ENCODE measurements at regions not wholly inside any gene's neighbourhood (a gene's known extent, or its start where the extent isn't known, plus 50 kb on each side); places are given as distances from the start of the nearest gene placed in this dataset.
"Not testable (repeated sequence)": the region's sequence is repeated elsewhere in the genome, so short reads cannot be mapped to it uniquely, and the experiment has no call there.

DNA sequence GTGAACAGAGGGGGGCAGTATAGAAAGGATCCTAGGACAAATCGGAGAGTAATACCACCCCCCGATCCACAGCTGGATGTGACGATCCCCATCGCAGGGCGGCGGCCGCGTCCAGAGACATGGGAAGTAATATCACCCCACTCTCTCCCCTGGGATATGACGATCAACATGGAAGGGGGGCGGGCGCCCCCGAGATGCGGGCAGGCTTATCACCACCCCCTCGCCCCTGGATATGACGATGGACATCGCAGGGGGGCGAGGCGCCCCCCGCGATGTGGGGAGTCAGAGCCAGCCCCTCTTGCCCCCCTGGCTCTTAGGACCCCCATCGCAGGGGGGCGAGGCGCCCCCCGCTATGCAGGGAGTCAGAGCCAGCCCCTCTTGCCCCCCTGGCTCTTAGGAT, 120.4 kb upstream of the OSBPL11 start:
- DNase-seq (ENCODE audit: low read depth in 1 of 2, low spot score in 1 of 2), result no peak
- H3K27me3 ChIP-seq (ENCODE audit: insufficient read depth, poor library complexity, severe bottlenecking), result no peaks in the 10 kb centered on the region
- TF ChIP-seq POLR2AphosphoS5 (IDR thresholded peaks at IDR 0.05; ENCODE audit: low read depth), result no peak
- TF ChIP-seq GABPA (IDR thresholded peaks at IDR 0.05; ENCODE audit: low read depth), result no peak
- no peak for TF ChIP-seq SPI1 (IDR thresholded peaks at IDR 0.05; ENCODE audit: borderline replicate concordance, low read depth)
- TF ChIP-seq, protein P1, sequence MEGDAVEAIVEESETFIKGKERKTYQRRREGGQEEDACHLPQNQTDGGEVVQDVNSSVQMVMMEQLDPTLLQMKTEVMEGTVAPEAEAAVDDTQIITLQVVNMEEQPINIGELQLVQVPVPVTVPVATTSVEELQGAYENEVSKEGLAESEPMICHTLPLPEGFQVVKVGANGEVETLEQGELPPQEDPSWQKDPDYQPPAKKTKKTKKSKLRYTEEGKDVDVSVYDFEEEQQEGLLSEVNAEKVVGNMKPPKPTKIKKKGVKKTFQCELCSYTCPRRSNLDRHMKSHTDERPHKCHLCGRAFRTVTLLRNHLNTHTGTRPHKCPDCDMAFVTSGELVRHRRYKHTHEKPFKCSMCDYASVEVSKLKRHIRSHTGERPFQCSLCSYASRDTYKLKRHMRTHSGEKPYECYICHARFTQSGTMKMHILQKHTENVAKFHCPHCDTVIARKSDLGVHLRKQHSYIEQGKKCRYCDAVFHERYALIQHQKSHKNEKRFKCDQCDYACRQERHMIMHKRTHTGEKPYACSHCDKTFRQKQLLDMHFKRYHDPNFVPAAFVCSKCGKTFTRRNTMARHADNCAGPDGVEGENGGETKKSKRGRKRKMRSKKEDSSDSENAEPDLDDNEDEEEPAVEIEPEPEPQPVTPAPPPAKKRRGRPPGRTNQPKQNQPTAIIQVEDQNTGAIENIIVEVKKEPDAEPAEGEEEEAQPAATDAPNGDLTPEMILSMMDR (IDR thresholded peaks at IDR 0.05; ENCODE audit: insufficient read depth, low read length), result no peak
- TF ChIP-seq, protein P2, sequence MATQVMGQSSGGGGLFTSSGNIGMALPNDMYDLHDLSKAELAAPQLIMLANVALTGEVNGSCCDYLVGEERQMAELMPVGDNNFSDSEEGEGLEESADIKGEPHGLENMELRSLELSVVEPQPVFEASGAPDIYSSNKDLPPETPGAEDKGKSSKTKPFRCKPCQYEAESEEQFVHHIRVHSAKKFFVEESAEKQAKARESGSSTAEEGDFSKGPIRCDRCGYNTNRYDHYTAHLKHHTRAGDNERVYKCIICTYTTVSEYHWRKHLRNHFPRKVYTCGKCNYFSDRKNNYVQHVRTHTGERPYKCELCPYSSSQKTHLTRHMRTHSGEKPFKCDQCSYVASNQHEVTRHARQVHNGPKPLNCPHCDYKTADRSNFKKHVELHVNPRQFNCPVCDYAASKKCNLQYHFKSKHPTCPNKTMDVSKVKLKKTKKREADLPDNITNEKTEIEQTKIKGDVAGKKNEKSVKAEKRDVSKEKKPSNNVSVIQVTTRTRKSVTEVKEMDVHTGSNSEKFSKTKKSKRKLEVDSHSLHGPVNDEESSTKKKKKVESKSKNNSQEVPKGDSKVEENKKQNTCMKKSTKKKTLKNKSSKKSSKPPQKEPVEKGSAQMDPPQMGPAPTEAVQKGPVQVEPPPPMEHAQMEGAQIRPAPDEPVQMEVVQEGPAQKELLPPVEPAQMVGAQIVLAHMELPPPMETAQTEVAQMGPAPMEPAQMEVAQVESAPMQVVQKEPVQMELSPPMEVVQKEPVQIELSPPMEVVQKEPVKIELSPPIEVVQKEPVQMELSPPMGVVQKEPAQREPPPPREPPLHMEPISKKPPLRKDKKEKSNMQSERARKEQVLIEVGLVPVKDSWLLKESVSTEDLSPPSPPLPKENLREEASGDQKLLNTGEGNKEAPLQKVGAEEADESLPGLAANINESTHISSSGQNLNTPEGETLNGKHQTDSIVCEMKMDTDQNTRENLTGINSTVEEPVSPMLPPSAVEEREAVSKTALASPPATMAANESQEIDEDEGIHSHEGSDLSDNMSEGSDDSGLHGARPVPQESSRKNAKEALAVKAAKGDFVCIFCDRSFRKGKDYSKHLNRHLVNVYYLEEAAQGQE (IDR thresholded peaks at IDR 0.05; ENCODE audit: insufficient replicate concordance, low read depth), result no peak
- no peak overlapping the region for H3K27ac ChIP-seq (replicated peaks)
- no peak overlapping the region for H3K4me3 ChIP-seq (replicated peaks; ENCODE audit: insufficient read depth, low read length)

DNA sequence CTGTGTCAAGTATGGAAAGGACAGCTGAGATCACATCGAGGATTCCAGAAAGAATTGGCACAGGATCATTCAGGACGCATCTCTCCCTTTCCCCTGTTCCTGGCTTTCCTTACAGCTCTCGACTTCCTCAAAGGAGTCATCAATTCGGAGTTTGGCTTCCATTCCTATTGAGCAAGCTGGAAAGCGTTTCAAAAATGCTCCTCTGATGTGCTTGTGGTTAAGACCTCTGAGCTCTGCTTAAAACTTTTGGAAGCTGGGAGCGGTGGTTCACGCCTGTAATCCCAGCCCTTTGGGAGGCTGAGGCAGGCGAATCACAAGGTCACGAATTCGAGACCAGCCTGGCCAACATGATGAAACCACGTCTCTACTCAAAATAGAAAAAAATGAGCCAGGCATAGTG, 136.9 kb upstream of the OSBPL11 start:
- not testable (repeated sequence) for H3K27me3 ChIP-seq (ENCODE audit: insufficient read depth, poor library complexity, severe bottlenecking); DNase-seq (ENCODE audit: low read depth in 1 of 2, low spot score in 1 of 2); H3K4me3 ChIP-seq (replicated peaks; ENCODE audit: insufficient read depth, low read length); H3K27ac ChIP-seq (replicated peaks)

DNA sequence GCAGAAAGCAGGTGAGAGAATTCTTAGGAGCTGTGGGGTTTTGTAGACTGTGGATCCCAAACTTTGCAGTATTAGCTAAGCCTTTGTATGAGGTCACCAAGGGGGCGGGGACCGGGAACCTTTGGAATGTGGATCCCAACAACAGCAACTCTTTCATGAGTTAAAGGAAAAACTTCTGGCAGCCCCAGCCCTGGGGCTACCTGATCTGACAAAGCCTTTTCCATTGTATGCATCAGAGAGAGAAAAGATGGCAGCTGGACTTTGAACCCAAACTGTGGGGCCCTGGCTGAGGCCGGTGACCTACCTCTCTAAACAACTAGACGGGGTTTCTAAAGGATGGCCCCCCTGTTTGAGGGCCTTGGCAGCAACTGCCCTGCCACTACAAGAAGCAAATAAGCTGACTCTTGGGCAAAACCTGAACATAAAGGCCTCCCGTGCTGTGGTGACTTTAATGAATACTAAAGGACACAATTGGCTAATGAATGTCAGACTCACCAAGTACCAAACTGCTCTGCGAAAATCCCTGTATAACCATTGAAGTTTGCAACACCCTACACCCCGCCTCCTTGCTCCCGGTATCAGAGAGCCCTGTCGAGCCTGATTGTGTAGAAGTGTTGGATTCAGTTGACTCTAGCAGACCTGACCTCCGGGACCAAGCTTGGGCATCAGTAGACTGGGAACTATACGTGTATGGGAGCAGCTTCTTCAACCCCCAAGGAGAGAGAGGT, 146.9 kb upstream of the OSBPL11 start:
- not testable (repeated sequence) for DNase-seq (ENCODE audit: low read depth in 1 of 2, low spot score in 1 of 2); H3K27me3 ChIP-seq (ENCODE audit: insufficient read depth, poor library complexity, severe bottlenecking); H3K4me3 ChIP-seq (replicated peaks; ENCODE audit: insufficient read depth, low read length); H3K27ac ChIP-seq (replicated peaks)

DNA sequence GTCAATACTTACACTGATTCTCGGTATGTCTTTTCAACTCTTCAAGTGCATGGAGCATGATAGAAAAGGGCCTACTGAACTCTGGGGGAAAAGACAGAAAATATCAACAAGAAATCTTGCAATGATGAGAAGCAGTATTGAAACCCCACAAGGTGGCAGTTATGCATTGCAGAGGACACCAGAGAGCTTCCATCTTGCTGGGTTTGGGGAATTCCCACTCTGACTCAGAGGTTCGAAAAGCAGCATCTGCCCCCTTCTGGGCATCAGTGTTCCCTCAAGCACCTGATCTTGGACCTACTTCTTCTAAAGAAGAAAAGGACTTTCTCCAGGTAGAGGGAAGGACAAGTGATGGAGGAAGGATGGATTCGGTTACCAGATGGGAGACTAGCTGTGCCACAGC, 147.5 kb upstream of the OSBPL11 start:
- not testable (repeated sequence) for H3K27ac ChIP-seq (replicated peaks); DNase-seq (ENCODE audit: low read depth in 1 of 2, low spot score in 1 of 2); H3K4me3 ChIP-seq (replicated peaks; ENCODE audit: insufficient read depth, low read length); H3K27me3 ChIP-seq (ENCODE audit: insufficient read depth, poor library complexity, severe bottlenecking)

DNA sequence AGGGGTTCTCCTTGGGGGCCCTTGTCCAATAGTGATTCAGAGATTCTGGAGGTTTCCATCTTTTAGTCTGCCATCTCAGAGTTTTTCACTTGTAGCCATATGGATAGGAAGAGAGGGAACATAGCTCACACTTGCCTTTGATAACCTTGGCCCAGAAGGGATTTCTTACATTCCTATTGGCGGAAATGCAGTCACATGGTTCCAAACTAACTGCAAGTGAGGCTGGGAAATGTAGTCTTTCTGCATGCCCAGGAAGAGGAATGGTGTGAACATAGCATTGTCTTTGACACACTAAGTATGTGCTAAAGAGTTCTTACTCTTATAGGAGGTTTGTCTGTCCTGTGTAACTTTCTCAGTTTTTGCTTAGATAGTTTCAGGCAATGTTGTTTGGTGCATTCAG, 161.8 kb upstream of the OSBPL11 start:
- H3K27me3 ChIP-seq (ENCODE audit: insufficient read depth, poor library complexity, severe bottlenecking); H3K27ac ChIP-seq (replicated peaks); H3K4me3 ChIP-seq (replicated peaks; ENCODE audit: insufficient read depth, low read length): not testable (repeated sequence)
- peak in 1 of 2 experiments; percentile 3 for DNase-seq (ENCODE audit: low read depth in 1 of 2, low spot score in 1 of 2)

DNA sequence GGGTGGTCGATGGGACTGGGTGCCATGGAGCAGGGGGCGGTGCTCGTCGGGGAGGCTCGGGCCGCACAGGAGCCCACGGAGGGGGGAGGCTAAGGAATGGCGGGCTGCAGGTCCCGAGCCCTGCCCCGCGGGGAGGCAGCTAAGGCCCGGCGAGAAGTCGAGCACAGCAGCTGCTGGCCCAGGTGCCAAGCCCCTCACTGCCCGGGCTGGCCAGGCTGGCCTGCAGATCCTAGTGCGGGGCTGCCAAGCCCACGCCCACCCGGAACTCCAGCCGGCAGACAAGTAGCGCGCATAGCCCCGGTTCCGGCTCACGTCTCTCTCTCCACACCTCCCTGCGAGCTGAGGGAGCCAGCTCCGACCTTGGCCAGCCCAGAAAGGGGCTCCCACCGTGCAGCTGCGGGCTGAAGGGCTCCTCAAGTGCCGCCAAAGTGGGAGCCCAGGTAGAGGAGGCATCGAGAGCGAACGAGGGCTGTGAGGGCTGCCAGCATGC, 163.4 kb upstream of the OSBPL11 start:
- not testable (repeated sequence) for H3K4me3 ChIP-seq (replicated peaks; ENCODE audit: insufficient read depth, low read length); H3K27ac ChIP-seq (replicated peaks); H3K27me3 ChIP-seq (ENCODE audit: insufficient read depth, poor library complexity, severe bottlenecking); DNase-seq (ENCODE audit: low read depth in 1 of 2, low spot score in 1 of 2)

DNA sequence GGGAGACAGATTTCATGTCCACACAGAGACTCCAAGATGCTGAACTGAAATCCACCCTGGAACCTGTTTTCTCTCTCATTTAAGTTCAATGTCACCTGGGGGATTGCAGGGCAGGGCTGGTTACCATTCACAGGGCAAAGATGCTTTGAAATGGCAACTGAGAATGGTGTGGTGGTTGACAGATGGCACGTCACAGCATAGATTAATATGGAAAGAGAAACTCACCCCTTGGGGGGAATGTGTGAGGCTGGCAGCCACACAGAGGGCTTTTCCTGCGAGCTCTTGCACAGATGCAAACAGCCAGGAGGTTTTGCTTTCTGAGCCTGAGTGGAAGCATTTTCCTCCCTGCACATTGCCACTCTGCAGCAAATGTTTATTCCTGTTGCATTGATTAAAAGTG, 167.3 kb upstream of the OSBPL11 start:
- not testable (repeated sequence) for H3K27ac ChIP-seq (replicated peaks); H3K27me3 ChIP-seq (ENCODE audit: insufficient read depth, poor library complexity, severe bottlenecking); H3K4me3 ChIP-seq (replicated peaks; ENCODE audit: insufficient read depth, low read length); DNase-seq (ENCODE audit: low read depth in 1 of 2, low spot score in 1 of 2)

DNA sequence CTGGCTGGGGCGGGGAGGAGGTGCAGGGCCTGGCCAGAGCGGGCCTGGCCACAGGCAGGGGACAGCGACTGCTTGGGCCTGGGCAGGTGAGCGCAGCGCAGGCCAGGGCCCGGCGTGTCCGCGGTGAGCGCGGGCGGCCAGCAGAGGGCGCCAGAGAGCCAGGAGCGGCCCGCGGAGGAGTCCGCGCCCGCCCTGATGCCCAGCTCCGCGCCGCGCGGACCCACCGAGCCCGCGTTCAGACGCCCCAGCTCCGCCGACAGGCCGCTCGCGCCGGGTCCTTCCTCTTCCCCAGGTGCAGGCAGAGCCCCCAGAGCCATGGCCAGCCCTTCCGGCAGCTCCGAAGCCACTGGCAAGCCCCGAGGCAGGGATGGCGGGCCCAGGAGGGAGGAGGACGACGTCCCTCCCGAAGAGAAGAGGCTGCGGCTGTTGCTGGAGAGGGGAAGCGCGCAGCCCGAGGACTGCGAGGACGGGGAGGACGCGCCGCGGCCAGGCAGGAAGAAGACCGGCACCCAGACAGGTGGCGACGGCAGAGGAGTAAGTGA, 171.1 kb upstream of the OSBPL11 start:
- TF ChIP-seq, protein P1 (IDR thresholded peaks at IDR 0.05; ENCODE audit: insufficient read depth, low read length), result peak; percentile 17
- H3K27me3 ChIP-seq (ENCODE audit: insufficient read depth, poor library complexity, severe bottlenecking); H3K27ac ChIP-seq (replicated peaks): not testable (repeated sequence)
- peak overlapping the region; percentile 34 for H3K4me3 ChIP-seq (replicated peaks; ENCODE audit: insufficient read depth, low read length)
- DNase-seq (ENCODE audit: low read depth in 1 of 2, low spot score in 1 of 2), result peak; percentile 20 to 26

DNA sequence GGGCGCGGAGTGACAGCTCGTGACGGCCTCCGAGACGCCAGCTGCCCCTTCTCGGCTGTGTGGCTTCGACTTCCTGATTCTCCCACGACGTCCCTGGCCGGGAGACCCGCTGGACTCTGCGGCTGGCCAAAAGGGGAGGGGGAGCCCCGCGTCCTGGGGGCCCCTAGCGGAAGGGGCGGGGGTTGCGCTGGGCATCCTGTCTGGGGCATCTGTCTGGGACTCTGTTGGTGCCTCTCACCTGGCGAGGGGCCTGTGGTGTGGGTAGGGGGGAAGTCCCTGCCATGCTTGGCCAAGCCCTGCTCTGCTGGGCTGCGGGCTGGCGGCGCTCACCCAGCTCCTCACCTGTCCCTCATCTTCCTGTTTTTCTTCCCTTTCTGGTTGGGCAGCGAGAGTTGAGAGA, 171.6 kb upstream of the OSBPL11 start:
- not testable (repeated sequence) for H3K4me3 ChIP-seq (replicated peaks; ENCODE audit: insufficient read depth, low read length); H3K27ac ChIP-seq (replicated peaks); DNase-seq (ENCODE audit: low read depth in 1 of 2, low spot score in 1 of 2); H3K27me3 ChIP-seq (ENCODE audit: insufficient read depth, poor library complexity, severe bottlenecking)
